Testis (tissue), 2 donors: ENCODE measurements at regions not wholly inside any gene's neighbourhood (a gene's known extent, or its start where the extent isn't known, plus 50 kb on each side); places are given as distances from the start of the nearest gene placed in this dataset.

Experiments used
- POLR2A ChIP-seq: fragments of 450-650 bp; IDR thresholded peaks from one replicate; pipeline ENCODE4 v1.6.1; 2017; ENCODE audit warnings: antibody characterized with exemption, mild to moderate bottlenecking, moderate library complexity
- TF ChIP-seq, protein P1 (sequence below), 3 experiments: fragments of 450-650 bp in 2 of 3; fragments of 200-600 bp in 1 of 3; sonication (generic) in 1 of 3; IDR thresholded peaks; one replicate each; pipeline ENCODE4 v1.5.1; 2016 to 2019; ENCODE audit warnings: antibody characterized with exemption in 3 of 3, mild to moderate bottlenecking in 2 of 3, moderate library complexity in 1 of 3

DNA sequence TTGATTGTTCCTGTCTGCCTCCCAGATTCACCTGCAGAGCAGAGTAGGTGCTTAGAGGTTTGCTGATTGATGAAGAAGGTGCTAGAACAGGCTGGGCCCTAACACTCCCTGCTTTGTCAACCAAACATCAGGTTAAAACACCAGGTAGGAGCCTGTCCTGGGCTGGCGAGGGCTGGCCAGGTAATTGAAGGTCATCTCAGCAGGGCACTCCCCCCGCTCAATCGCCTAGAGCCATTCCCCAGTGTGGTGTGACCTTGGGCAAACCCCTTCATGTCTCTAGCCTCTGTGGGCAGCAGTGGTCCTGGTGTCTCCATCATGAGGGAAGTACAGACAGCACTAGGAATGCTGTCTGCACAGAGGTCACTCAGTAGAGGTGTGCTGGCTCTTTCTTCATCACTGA lies 88.3 kb downstream of the KLF15 start:
- no peak for TF ChIP-seq POLR2A
- TF ChIP-seq, protein P1, sequence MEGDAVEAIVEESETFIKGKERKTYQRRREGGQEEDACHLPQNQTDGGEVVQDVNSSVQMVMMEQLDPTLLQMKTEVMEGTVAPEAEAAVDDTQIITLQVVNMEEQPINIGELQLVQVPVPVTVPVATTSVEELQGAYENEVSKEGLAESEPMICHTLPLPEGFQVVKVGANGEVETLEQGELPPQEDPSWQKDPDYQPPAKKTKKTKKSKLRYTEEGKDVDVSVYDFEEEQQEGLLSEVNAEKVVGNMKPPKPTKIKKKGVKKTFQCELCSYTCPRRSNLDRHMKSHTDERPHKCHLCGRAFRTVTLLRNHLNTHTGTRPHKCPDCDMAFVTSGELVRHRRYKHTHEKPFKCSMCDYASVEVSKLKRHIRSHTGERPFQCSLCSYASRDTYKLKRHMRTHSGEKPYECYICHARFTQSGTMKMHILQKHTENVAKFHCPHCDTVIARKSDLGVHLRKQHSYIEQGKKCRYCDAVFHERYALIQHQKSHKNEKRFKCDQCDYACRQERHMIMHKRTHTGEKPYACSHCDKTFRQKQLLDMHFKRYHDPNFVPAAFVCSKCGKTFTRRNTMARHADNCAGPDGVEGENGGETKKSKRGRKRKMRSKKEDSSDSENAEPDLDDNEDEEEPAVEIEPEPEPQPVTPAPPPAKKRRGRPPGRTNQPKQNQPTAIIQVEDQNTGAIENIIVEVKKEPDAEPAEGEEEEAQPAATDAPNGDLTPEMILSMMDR (IDR thresholded peaks at IDR 0.05) = no peak
